ENCODE measurements at regions not wholly inside any gene's neighbourhood (a gene's known extent, or its start where the extent isn't known, plus 50 kb on each side); places are given as distances from the start of the nearest gene placed in this dataset.

DNA sequence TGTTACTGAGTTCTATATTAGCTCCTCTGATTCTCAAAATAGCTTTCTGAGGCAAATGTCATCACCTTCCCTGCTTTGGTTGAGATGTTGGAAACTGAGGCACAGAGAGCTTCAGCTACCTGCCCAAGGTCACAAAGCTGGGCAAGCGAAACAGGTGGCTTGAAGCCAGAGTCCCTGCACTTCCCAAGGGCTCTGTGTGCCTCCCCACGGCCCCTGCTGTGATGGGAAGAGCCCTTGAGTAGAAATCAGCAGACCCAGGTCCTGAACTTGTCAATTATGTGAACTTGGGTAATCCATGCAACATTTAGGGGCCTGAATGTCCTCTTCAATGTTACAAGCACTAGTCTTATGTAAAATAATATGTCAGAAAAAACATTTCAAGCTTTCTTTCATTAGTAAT is 327.3 kb upstream of the PODXL start:
- TF ChIP-seq NFRKB (IDR thresholded peaks at IDR 0.05), result no peak
- no peak for TF ChIP-seq HDGF (IDR thresholded peaks at IDR 0.05; ENCODE audit: borderline replicate concordance)
- no peak for TF ChIP-seq FOXM1 (IDR thresholded peaks at IDR 0.05; ENCODE audit: borderline replicate concordance)
- TF ChIP-seq SUZ12 (IDR thresholded peaks at IDR 0.05), result no peak
- TF ChIP-seq, protein P1, sequence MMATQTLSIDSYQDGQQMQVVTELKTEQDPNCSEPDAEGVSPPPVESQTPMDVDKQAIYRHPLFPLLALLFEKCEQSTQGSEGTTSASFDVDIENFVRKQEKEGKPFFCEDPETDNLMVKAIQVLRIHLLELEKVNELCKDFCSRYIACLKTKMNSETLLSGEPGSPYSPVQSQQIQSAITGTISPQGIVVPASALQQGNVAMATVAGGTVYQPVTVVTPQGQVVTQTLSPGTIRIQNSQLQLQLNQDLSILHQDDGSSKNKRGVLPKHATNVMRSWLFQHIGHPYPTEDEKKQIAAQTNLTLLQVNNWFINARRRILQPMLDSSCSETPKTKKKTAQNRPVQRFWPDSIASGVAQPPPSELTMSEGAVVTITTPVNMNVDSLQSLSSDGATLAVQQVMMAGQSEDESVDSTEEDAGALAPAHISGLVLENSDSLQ (IDR thresholded peaks at IDR 0.05), result no peak
- TF ChIP-seq SP1 (IDR thresholded peaks at IDR 0.05), result no peak
- no peak for TF ChIP-seq L3MBTL2 (conservative IDR thresholded peaks at IDR 0.05)
- TF ChIP-seq FOXK2 (IDR thresholded peaks at IDR 0.05), result no peak
- no peak for TF ChIP-seq ZNF384 (IDR thresholded peaks at IDR 0.05)
- TF ChIP-seq ELF4 (IDR thresholded peaks at IDR 0.05), result no peak
- no peak for TF ChIP-seq BHLHE40 (IDR thresholded peaks at IDR 0.05; ENCODE audit: borderline replicate concordance)
- no peak for TF ChIP-seq FOXA1 (IDR thresholded peaks at IDR 0.05)
- no peak for TF ChIP-seq TARDBP (IDR thresholded peaks at IDR 0.05)
- no peak for TF ChIP-seq LEF1 (IDR thresholded peaks at IDR 0.05; ENCODE audit: borderline replicate concordance)
- no peak for TF ChIP-seq CTBP1 (IDR thresholded peaks at IDR 0.05; ENCODE audit: borderline replicate concordance)
- TF ChIP-seq ARNT (IDR thresholded peaks at IDR 0.05), result no peak
- ChIA-PET CTCF (interaction anchor here (1.0 kb wide), 1 partner anchor 25 kb away, joined by 3 read pairs; no protein-coding TSS in a partner anchor), POLR2A (no interaction called here)
- no peak for DNase-seq (ENCODE audit: extremely low spot score)

DNA sequence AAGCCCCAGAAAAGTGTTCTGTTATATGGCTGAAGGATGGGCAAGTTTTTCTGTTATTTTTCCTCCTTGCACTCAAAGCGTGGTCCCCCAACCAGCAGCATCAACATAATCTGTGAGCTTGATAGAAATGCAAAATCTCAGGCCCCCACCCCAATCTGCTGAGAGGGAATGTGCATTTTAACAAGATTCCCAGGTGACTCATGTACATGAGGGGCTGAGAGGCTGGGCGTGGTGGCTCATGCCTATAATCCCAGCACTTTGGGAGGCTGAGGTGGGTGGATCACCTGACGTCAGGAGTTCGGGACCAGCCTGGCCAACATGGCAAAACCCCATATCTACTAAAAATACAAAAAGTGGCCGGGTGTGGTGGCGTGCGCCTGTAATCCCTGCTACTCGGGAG is 326.8 kb upstream of the PODXL start:
- no peak for DNase-seq (ENCODE audit: extremely low spot score)
- ChIA-PET POLR2A (no interaction called here), CTCF (no interaction called here)
- no peak for TF ChIP-seq TARDBP (IDR thresholded peaks at IDR 0.05)
- no peak for TF ChIP-seq LEF1 (IDR thresholded peaks at IDR 0.05; ENCODE audit: borderline replicate concordance)
- TF ChIP-seq FOXA1 (IDR thresholded peaks at IDR 0.05), result no peak
- no peak for TF ChIP-seq FOXK2 (IDR thresholded peaks at IDR 0.05)
- no peak for TF ChIP-seq HDGF (IDR thresholded peaks at IDR 0.05; ENCODE audit: borderline replicate concordance)
- no peak for TF ChIP-seq SP1 (IDR thresholded peaks at IDR 0.05)
- no peak for TF ChIP-seq BHLHE40 (IDR thresholded peaks at IDR 0.05; ENCODE audit: borderline replicate concordance)
- no peak for TF ChIP-seq FOXM1 (IDR thresholded peaks at IDR 0.05; ENCODE audit: borderline replicate concordance)
- TF ChIP-seq NFRKB (IDR thresholded peaks at IDR 0.05), result no peak
- no peak for TF ChIP-seq ELF4 (IDR thresholded peaks at IDR 0.05)
- no peak for TF ChIP-seq CTBP1 (IDR thresholded peaks at IDR 0.05; ENCODE audit: borderline replicate concordance)

DNA sequence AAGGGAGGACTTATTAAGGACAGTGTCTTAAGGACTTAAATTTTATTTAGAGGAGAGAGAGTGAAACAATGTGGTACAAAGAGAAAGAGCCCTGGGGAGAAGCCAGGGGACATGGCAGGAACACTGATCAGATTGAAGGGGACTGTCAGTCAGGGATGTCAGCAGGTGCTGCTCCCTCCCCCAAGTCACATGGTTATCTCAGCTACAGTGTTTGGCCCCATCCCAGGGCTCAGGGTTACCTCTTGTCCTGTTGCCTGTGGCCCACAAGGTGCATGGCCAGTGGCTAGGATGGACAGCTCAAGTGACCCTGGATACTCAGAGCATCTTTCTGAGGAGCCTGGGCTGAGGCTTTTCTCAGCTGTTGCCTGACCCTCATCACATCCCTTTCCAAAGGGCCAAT is 325.9 kb upstream of the PODXL start:
- DNase-seq (ENCODE audit: extremely low spot score), result no peak
- TF ChIP-seq FOXK2 (IDR thresholded peaks at IDR 0.05) (no peak), SP1 (IDR thresholded peaks at IDR 0.05) (no peak), SUZ12 (IDR thresholded peaks at IDR 0.05) (no peak), BHLHE40 (IDR thresholded peaks at IDR 0.05; ENCODE audit: borderline replicate concordance) (no peak), FOXA1 (IDR thresholded peaks at IDR 0.05) (no peak), TARDBP (IDR thresholded peaks at IDR 0.05) (no peak), NFRKB (IDR thresholded peaks at IDR 0.05) (no peak), LEF1 (IDR thresholded peaks at IDR 0.05; ENCODE audit: borderline replicate concordance) (no peak)
- ChIA-PET CTCF (no interaction called here), POLR2A (no interaction called here)

DNA sequence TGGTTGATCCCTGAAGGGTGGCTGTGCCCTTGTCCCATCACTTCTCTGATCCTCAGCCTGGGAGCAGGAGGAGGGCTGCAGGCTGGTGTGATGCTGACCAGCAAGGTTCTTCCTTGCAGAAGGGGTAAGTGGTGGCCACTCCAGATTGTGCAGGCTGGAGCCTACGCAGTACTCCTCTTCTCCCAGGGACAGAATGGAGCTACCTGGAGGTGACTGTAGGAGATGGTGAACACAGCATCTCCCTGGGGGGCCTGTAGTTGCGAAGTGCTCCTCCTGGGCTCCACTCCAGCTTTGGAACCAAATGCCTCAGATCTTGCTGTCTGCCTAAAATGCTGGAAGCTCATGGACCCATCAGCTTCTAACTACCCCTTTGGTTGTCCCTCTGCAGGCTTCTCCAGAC is 323.6 kb upstream of the PODXL start:
- ChIA-PET CTCF (no interaction called here), POLR2A (no interaction called here)
- TF ChIP-seq ELF4 (IDR thresholded peaks at IDR 0.05), result no peak
- TF ChIP-seq NFRKB (IDR thresholded peaks at IDR 0.05), result no peak
- no peak for TF ChIP-seq TARDBP (IDR thresholded peaks at IDR 0.05)
- no peak for TF ChIP-seq FOXM1 (IDR thresholded peaks at IDR 0.05; ENCODE audit: borderline replicate concordance)
- TF ChIP-seq SUZ12 (IDR thresholded peaks at IDR 0.05), result no peak
- no peak for TF ChIP-seq L3MBTL2 (conservative IDR thresholded peaks at IDR 0.05)
- no peak for TF ChIP-seq BHLHE40 (IDR thresholded peaks at IDR 0.05; ENCODE audit: borderline replicate concordance)
- TF ChIP-seq FOXK2 (IDR thresholded peaks at IDR 0.05), result no peak
- no peak for TF ChIP-seq FOXA1 (IDR thresholded peaks at IDR 0.05)
- TF ChIP-seq ARNT (IDR thresholded peaks at IDR 0.05), result no peak
- DNase-seq (ENCODE audit: extremely low spot score), result no peak

DNA sequence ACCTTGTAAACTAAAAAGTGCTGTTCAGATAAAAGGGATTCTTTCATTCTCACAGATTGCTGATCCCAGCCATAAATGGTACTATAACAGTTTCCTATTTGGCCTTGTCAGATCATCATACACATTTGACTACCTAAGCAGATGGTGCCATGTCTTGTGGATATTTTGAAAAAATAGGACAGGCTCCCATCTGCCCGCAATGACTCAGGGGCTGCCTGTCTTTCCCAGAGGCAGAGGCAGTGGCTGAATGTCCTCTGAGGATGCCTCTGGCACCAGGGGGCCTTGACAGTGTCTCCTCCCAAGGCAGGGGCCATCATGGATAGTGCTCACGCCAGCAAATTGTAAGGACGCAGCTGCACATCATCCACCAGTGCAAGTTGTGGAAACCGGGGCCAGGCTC is 323.0 kb upstream of the PODXL start:
- TF ChIP-seq SUZ12 (IDR thresholded peaks at IDR 0.05) (no peak), ZNF384 (IDR thresholded peaks at IDR 0.05) (no peak), ARNT (IDR thresholded peaks at IDR 0.05) (no peak), SP1 (IDR thresholded peaks at IDR 0.05) (no peak), NFRKB (IDR thresholded peaks at IDR 0.05) (no peak), FOXK2 (IDR thresholded peaks at IDR 0.05) (no peak)
- no peak for DNase-seq (ENCODE audit: extremely low spot score)
- POLR2A ChIA-PET, result no interaction called here
- CTCF ChIA-PET, result no interaction called here

DNA sequence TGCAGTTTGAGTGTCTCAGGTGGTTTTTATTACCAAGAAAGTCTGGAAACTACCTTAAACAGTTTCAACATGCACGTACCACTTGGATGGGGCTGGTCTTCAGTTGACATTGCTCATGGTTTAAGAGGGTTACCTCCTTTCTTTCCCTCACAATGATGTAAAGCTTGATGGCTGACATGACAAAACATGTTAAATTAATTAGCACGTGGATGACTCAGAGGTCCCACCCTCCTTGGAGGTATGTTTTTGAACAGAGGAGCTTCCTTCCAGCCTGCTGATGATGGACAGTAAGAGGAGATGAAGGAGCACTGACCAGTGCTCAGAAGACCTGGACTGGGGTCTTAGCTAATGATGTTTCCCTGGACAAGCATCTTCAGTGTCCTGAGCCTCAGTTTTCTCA is 322.3 kb upstream of the PODXL start:
- TF ChIP-seq HDGF (IDR thresholded peaks at IDR 0.05; ENCODE audit: borderline replicate concordance) (no peak), ELF4 (IDR thresholded peaks at IDR 0.05) (no peak), TARDBP (IDR thresholded peaks at IDR 0.05) (no peak), FOXK2 (IDR thresholded peaks at IDR 0.05) (no peak)
- DNase-seq (ENCODE audit: extremely low spot score), result no peak
- CTCF ChIA-PET, result no interaction called here
- POLR2A ChIA-PET, result no interaction called here

DNA sequence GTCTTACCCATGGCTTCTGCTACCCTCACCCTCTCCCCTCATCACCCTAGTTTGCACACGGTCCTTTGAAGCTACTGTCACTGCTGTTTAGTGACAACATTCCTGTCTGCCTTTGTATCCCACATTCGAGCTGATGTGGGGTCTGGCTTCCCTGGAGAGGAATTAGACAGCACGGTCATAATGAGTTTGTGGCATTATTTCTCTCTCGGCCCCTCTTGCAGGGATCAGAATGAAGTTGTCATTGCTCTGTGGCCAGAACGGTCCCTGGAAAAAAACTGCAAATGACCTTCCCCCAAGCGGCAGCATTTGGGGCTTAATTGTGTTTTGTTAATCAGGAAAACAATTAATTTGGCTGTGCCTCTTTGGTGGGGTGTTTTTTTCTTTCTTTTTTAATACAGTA is 317.2 kb upstream of the PODXL start:
- ChIA-PET CTCF (interaction anchor here (1.2 kb wide), 1 partner anchor 14 kb away, joined by 3 read pairs; no protein-coding TSS in a partner anchor), POLR2A (no interaction called here)
- DNase-seq (ENCODE audit: extremely low spot score), result no peak
- TF ChIP-seq BHLHE40 (IDR thresholded peaks at IDR 0.05; ENCODE audit: borderline replicate concordance) (no peak), LEF1 (IDR thresholded peaks at IDR 0.05; ENCODE audit: borderline replicate concordance) (no peak), ARNT (IDR thresholded peaks at IDR 0.05) (no peak), FOXA1 (IDR thresholded peaks at IDR 0.05) (no peak)

DNA sequence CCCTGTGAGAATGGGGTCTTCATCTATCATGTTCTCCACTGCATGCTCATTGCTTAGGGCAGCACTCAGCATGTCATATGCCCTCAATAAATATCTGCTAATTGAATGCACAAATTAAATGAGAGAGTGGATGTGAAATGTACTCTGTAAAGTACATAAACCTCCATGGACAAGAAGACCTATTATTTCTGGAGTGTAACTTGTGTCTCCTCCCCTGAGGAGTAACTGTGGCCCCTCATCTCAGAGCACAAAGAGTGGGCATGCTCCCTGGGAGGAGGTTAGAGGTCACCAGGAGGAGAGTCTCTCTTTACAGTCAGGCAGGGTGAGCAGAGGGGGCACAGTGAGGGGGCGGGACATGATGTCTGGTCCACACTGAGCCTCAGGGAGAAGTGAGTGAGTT is 313.6 kb upstream of the PODXL start:
- POLR2A ChIA-PET, result no interaction called here
- no peak for DNase-seq (ENCODE audit: extremely low spot score)
- CTCF ChIA-PET, result no interaction called here
- no peak for TF ChIP-seq ELF4 (IDR thresholded peaks at IDR 0.05)
- TF ChIP-seq, protein P1 (IDR thresholded peaks at IDR 0.05), result no peak
- no peak for TF ChIP-seq BHLHE40 (IDR thresholded peaks at IDR 0.05; ENCODE audit: borderline replicate concordance)
- no peak for TF ChIP-seq FOXK2 (IDR thresholded peaks at IDR 0.05)
- TF ChIP-seq FOXM1 (IDR thresholded peaks at IDR 0.05; ENCODE audit: borderline replicate concordance), result no peak
- TF ChIP-seq NFRKB (IDR thresholded peaks at IDR 0.05), result no peak
